ENCODE measurements at regions not wholly inside any gene's neighbourhood (a gene's known extent, or its start where the extent isn't known, plus 50 kb on each side); places are given as distances from the start of the nearest gene placed in this dataset.

GRCh38 chr13:104170980-104171555 lies 1104.9 kb upstream of the SLC10A2 start:
- H3K4me3 ChIP-seq, result no peak overlapping the region

GRCh38 chr13:104163866-104164630 lies 1097.8 kb upstream of the SLC10A2 start:
- no peaks in the 10 kb centered on the region for H3K27me3 ChIP-seq
- H3K4me3 ChIP-seq, result no peak overlapping the region
- no peaks in the 10 kb centered on the region for H3K9me3 ChIP-seq (replicated peaks in 1 of 3)
- H3K27ac ChIP-seq, result no peak overlapping the region
- no peak for DNase-seq
- WGBS, 4 donors, result 55 to 76% (median 61%) methylated on average over 4 of the region's 4 CpGs
- no peaks in the 10 kb centered on the region for H3K36me3 ChIP-seq (replicated peaks in 1 of 2)
- H3K4me1 ChIP-seq (replicated peaks in 1 of 2), result no peaks in the 10 kb centered on the region
- intact Hi-C loops (cut with DNase I), result no loop called here
- no peak for TF ChIP-seq CTCF (IDR thresholded peaks at IDR 0.05)
- no peak for TF ChIP-seq POLR2A (IDR thresholded peaks at IDR 0.05)

More at GRCh38 chr13:104170980-104171555, 1104.9 kb upstream of the SLC10A2 start:
- intact Hi-C loops (cut with DNase I), result no loop called here
- Histone ChIP-seq H3K27ac (no peak overlapping the region), H3K4me1 (replicated peaks in 1 of 2) (no peaks in the 10 kb centered on the region), H3K27me3 (no peaks in the 10 kb centered on the region), H3K9me3 (replicated peaks in 1 of 3) (no peaks in the 10 kb centered on the region), H3K36me3 (replicated peaks in 1 of 2) (no peaks in the 10 kb centered on the region)
- no peak for TF ChIP-seq CTCF (IDR thresholded peaks at IDR 0.05)
- TF ChIP-seq POLR2A (IDR thresholded peaks at IDR 0.05), result no peak
- no peak for DNase-seq
- 57 to 68% (median 62%) methylated on average over 8 of the region's 8 CpGs for WGBS, 4 donors

- WGBS, 4 donors, result 76 to 91% (median 85%) methylated on average over 1 of the region's 1 CpG
- Histone ChIP-seq H3K4me3 (no peak overlapping the region), H3K27me3 (no peaks in the 10 kb centered on the region), H3K36me3 (replicated peaks in 1 of 2) (no peaks in the 10 kb centered on the region), H3K27ac (no peak overlapping the region), H3K9me3 (replicated peaks in 1 of 3) (no peaks in the 10 kb centered on the region), H3K4me1 (replicated peaks in 1 of 2) (no peaks in the 10 kb centered on the region)
- intact Hi-C loops (cut with DNase I), result no loop called here
- TF ChIP-seq POLR2A (IDR thresholded peaks at IDR 0.05) (no peak), CTCF (IDR thresholded peaks at IDR 0.05) (no peak)
- DNase-seq, result no peak
These were observed 1094.3 kb upstream of the SLC10A2 start for GRCh38 chr13:104160536-104160935.

- no peak for DNase-seq
- WGBS, 4 donors, result 46 to 58% (median 53%) methylated on average over 9 of the region's 9 CpGs
- Histone ChIP-seq H3K9me3 (replicated peaks in 1 of 3) (no peaks in the 10 kb centered on the region), H3K4me1 (replicated peaks in 1 of 2) (no peaks in the 10 kb centered on the region), H3K36me3 (replicated peaks in 1 of 2) (no peaks in the 10 kb centered on the region), H3K4me3 (no peak overlapping the region), H3K27me3 (no peaks in the 10 kb centered on the region), H3K27ac (no peak overlapping the region)
- intact Hi-C loops (cut with DNase I), result no loop called here
- TF ChIP-seq POLR2A (IDR thresholded peaks at IDR 0.05), result no peak
- no peak for TF ChIP-seq CTCF (IDR thresholded peaks at IDR 0.05)
These were observed 1077.7 kb upstream of the SLC10A2 start for GRCh38 chr13:104143760-104144416.
